Muscle layer of colon (tissue), 2 donors: ENCODE measurements at regions not wholly inside any gene's neighbourhood (a gene's known extent, or its start where the extent isn't known, plus 50 kb on each side); places are given as distances from the start of the nearest gene placed in this dataset.

Experiments
- H3K27ac ChIP-seq: one replicate; pipeline ENCODE4 v1.7.0; 2013; ENCODE audit warnings: low read depth, mild to moderate bottlenecking, low read length, moderate library complexity
- H3K27me3 ChIP-seq, 2 donors: one replicate each; pipeline ENCODE4 v1.7.0; 2013; ENCODE audit warnings: low read length in 2 of 2, mild to moderate bottlenecking in 2 of 2; ENCODE audit not compliant: insufficient read depth in 2 of 2, control insufficient read depth in 1 of 2
- H3K36me3 ChIP-seq: one replicate; pipeline ENCODE4 v1.7.0; 2013; ENCODE audit warnings: mild to moderate bottlenecking, low read length; ENCODE audit not compliant: insufficient read depth
- H3K4me1 ChIP-seq: one replicate; pipeline ENCODE4 v1.7.0; 2013; ENCODE audit warnings: mild to moderate bottlenecking, low read length; ENCODE audit not compliant: insufficient read depth
- H3K4me3 ChIP-seq, 2 donors: one replicate each; pipeline ENCODE4 v1.7.0; 2013; ENCODE audit warnings: low read length in 2 of 2, low read depth in 1 of 2, mild to moderate bottlenecking in 1 of 2, moderate library complexity in 1 of 2
- H3K9ac ChIP-seq: one replicate; pipeline ENCODE4 v1.7.0; 2013; ENCODE audit warnings: low read length
- H3K9me3 ChIP-seq: one replicate; pipeline ENCODE4 v1.7.0; 2013; ENCODE audit warnings: mild to moderate bottlenecking, low read length
- donor health status: abdominal sarcoma.
- donor health status: Adenocarcinoma of cecum.

DNA sequence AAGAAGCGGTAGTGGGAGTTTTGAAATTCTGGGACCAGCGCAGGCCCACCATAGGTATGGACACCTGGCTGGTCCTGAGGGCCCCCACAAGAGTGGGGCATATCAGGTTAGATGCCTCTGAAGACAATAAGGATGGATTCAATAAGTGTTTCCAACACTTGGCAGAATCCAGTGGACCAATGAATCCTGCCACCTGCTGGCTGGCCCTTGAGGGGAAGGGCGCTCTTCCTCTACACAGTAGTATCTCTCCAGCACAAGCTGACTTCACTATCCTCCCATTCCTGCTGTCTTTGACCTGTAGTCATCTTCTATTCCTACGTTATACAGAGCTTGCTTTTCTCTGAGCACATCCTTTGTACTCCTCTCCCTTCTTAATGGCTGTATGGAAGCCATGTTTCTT lies 199.7 kb upstream of the TSHZ3 start:
- Histone ChIP-seq H3K9me3 (no peaks in the 10 kb centered on the region), H3K4me3 (no peak overlapping the region), H3K9ac (no peak overlapping the region), H3K27me3 (no peaks in the 10 kb centered on the region), H3K27ac (no peak overlapping the region), H3K4me1 (no peaks in the 10 kb centered on the region), H3K36me3 (no peaks in the 10 kb centered on the region)

DNA sequence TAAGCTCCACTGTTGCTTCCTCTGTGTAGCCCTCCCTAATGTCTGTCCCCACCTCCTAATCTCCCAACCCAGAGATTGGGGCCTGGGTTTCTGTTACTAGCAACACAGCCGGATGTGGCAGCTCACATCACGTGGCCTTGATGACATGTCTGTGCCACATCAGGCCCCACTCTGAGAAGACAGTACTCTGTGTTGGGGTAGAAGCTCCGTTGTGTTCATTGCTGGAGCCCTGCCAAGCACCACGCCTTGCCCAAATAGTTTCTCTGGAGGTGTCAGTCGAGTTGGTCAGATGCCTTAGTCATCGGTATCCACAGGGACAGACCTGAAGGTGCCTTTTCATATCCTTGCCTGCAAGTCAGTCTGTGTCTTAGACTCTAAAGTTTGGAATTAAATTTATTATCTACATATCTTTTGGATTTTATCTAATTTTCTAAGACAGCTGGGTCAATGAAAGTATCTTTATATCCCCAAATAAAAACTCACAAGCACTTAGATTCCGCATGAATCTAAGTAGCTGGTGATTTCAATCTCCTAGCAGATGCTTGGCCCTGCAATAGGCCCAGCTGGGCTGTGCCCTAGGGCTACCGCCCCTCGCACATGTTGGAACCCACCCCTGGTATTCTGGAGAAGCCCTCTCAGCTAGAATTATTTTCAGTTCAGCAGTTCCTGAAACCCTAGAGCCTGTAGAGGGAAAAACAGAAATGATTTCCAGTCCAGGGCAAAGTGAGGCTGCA lies 204.0 kb upstream of the TSHZ3 start:
- Histone ChIP-seq H3K27me3 (no peaks in the 10 kb centered on the region), H3K4me1 (no peaks in the 10 kb centered on the region), H3K4me3 (no peak overlapping the region), H3K9ac (no peak overlapping the region), H3K9me3 (no peaks in the 10 kb centered on the region), H3K36me3 (no peaks in the 10 kb centered on the region), H3K27ac (no peak overlapping the region)

DNA sequence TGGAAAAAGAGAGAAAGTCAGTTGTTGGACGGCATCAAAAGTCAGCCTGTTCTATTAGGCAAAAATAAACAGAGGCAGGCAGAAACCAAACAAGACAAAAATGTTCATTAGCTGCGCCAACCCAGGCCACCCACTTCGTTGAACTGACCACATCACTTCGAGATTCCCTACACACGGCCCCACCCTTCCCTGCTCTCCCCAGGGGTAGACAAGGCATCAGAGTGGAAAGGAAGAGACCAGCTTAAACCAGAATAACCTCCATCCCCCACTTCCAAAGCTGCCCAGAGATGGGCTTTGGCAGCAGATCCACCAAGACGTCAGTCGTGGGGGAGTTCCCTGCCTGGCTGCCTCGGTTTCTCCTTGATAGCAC lies 204.6 kb upstream of the TSHZ3 start:
- Histone ChIP-seq H3K27ac (no peak overlapping the region), H3K4me3 (no peak overlapping the region)

DNA sequence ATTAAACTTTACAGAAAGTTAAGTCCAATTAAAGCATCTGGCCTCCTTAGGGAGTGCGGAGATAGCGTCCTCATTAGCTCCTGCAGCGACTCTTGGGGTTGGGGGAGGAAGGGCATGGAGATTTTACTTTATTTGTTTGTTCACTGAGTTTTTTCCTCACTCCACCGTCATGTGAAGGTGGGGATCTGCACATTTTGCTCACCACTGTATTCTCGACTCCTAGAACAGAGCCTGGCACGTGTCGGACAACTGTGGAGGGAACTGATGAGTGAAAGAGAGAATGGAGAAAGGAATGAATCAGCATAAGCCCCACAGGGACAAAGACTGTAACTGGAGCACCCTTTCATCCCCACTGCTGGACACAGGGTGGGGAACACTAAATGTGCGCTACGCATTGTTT lies 205.1 kb upstream of the TSHZ3 start:
- no peak overlapping the region for H3K9ac ChIP-seq
- H3K27ac ChIP-seq, result no peak overlapping the region
- no peaks in the 10 kb centered on the region for H3K4me1 ChIP-seq
- H3K27me3 ChIP-seq, result no peaks in the 10 kb centered on the region
- H3K36me3 ChIP-seq, result no peaks in the 10 kb centered on the region
- no peaks in the 10 kb centered on the region for H3K9me3 ChIP-seq
- no peak overlapping the region for H3K4me3 ChIP-seq

More for the DNA sequence above, 204.6 kb upstream of the TSHZ3 start:
- Histone ChIP-seq H3K9ac (no peak overlapping the region), H3K27me3 (no peaks in the 10 kb centered on the region), H3K9me3 (no peaks in the 10 kb centered on the region), H3K4me1 (no peaks in the 10 kb centered on the region), H3K36me3 (no peaks in the 10 kb centered on the region)

DNA sequence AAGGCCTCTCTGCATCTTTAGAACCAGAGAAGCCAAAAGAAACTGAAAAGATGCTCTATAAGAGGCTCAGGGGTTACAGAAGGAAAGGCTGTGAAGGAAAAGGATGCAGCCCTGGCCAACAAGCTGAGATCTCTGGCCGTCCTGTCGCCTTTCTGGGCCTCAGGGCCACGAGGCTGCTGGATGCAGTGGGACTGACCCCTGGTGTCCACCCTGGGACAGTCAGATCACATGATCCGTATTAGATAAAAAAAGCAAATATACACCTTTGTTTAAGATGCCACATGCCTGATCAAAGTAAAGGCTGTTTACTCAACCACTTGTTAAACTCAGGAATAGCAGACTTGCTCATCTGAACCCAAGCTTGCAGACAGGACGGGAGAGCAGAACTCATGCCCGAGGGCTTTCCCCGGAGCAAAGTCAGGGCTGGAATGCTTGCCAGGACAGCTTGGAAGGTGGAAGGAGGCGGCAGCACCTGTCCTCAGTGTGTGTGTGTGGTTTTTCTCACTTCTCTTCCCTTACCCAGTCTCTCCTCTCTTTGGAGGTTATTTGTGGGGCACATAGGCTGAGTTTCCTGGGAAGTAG lies 206.5 kb upstream of the TSHZ3 start:
- Histone ChIP-seq H3K4me3 (no peak overlapping the region), H3K9me3 (no peaks in the 10 kb centered on the region), H3K27me3 (no peaks in the 10 kb centered on the region), H3K4me1 (no peaks in the 10 kb centered on the region), H3K36me3 (no peaks in the 10 kb centered on the region), H3K9ac (no peak overlapping the region), H3K27ac (no peak overlapping the region)

DNA sequence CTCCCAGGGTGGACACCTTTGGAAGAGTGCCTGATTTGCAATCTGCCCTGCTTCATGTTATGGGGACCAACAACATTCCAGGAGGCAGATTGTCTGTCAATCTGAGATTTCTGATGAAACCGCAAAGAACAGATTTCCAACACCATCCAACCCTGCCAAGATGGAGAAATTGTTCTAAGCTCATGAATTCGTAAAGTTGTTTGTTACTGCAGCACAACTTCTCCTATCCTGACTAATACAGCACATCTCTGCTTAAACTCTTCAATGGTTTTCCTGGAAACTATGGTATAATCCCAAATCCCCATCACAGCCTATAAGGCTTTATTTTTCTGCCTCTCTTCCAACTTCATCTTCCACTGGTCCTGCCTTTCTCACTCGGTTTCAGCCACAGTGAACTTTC lies 210.3 kb upstream of the TSHZ3 start:
- peaks cover 9% of the 10 kb centered on the region for H3K4me1 ChIP-seq
- H3K36me3 ChIP-seq, result no peaks in the 10 kb centered on the region
- no peaks in the 10 kb centered on the region for H3K9me3 ChIP-seq
- no peak overlapping the region for H3K4me3 ChIP-seq
- H3K27me3 ChIP-seq, result no peaks in the 10 kb centered on the region
- H3K9ac ChIP-seq, result no peak overlapping the region
- H3K27ac ChIP-seq, result no peak overlapping the region

DNA sequence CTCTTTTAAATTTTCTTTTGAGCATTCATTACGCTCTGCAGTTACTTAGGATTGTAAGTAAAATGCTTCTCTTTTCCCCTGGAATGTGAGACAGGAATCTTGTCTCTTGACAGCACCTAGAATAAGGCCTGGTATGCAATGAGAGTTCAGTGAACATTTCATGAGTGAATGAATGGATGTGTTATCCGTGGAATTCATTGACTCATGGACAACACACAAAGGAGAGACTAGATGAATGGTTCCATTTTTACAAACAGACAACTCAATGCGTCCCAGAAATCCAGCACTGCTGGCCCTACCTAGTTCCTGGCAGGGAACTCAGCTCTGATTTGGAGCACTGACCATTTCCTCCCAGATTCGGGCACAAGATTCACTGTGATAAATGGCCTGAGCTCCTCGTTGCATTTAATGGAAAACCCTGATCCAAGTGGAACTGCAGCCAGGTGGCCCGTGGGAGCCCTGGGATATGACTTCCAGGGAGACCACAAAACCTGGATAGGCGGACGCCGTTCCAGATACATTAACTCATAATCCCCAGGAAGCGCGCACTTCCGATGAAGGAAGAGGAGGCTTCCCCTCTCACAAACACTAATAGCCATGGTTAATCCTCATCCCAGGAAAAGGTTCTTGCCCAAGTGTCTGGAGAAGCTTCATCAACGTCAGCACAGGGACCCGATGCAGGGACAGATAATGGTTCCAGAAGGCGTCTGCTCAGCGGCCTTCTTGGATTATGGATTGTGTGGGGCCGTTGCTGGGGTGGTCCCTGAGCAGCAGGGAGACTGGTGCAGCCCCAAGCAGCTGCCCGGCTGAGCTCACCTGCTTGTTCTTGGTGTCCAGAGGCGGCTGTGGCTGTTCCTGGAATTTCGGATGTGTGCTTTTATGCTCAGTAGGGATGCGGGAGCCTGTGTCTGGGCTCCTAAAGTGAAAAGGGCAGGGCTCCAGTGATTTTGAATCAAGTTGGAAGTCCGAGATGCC lies 211.1 kb upstream of the TSHZ3 start:
- Histone ChIP-seq H3K9ac (no peak overlapping the region), H3K4me3 (no peak overlapping the region), H3K27me3 (no peaks in the 10 kb centered on the region), H3K4me1 (peaks cover 9% of the 10 kb centered on the region), H3K36me3 (no peaks in the 10 kb centered on the region), H3K27ac (no peak overlapping the region), H3K9me3 (no peaks in the 10 kb centered on the region)

DNA sequence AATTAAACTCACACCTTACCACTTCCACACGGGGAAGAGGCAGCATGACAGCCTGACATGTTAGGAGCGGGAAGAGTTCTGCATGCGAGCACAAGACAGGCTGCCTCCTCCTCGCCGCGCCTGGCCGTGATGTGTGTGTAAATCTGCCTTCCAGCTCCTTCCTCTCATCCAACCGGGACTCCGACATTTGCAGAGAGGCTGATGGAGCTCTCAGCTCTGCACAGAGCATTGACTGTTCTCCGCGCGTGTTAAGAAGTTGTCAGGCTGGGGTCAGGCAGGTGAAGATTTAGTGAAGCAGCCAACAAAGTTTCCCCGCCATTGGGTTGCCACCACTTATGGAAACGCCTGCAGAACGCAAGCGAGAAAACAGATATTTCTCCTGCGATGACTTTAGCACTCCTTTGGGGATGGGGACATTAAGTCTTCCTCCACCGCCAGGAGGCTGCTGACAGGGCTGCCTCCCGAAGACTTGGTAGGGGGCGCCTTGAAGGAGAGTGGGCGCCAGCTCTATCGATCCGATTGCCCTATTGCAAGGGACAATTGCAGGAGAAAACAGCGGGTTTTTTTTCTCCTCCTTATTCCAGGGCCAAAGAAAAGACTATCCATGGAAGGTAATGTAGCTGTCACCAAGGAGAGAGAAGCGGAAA lies 213.9 kb upstream of the TSHZ3 start:
- Histone ChIP-seq H3K4me1 (peaks cover 9% of the 10 kb centered on the region), H3K27ac (no peak overlapping the region), H3K4me3 (peak overlapping the region in 1 of 2 donors; percentile 6), H3K9ac (no peak overlapping the region), H3K27me3 (no peaks in the 10 kb centered on the region), H3K9me3 (no peaks in the 10 kb centered on the region), H3K36me3 (no peaks in the 10 kb centered on the region)

DNA sequence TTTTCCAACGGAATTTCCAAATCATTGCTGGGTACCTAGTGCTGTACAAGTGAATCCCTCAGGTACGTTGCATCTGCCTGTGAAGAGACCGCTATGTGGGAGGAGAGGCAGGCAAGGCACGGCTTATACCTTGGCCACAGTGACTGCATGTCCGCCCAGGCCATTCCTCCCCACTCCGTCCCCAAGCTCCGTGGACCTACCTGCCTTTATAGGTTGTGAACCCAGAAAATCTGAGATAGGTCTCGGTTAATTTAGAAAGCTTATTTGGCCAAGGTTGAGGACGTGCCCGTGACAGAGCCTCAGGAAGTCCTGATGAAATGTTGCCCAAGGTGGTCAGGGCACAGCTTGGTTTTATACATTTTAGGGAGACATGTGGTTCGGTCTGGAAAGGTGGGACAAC lies 218.5 kb upstream of the TSHZ3 start:
- Histone ChIP-seq H3K4me3 (no peak overlapping the region), H3K36me3 (no peaks in the 10 kb centered on the region), H3K4me1 (peaks cover 9% of the 10 kb centered on the region), H3K27me3 (no peaks in the 10 kb centered on the region), H3K27ac (no peak overlapping the region), H3K9ac (no peak overlapping the region), H3K9me3 (no peaks in the 10 kb centered on the region)

DNA sequence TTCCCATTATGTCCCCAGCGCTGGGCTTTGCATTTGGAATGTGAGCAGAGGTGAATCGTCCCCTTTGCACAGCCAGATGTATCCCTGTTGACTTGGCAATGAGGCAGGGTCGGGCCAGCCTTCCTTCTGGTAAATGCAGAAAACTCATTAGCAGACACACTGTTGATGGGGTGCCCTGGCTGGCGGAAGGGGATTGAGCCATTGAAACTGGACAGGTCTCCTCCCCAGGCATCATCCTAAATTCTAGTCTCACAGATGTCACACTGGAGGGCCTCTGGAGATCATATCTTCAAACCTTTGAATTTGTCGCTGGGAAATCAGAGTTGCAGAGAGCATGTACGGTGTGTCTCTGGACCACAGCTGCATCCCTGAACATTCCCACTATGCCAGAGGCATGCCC lies 219.5 kb upstream of the TSHZ3 start:
- peaks cover 3% of the 10 kb centered on the region for H3K4me1 ChIP-seq
- H3K9me3 ChIP-seq, result no peaks in the 10 kb centered on the region
- H3K4me3 ChIP-seq, result no peak overlapping the region
- no peaks in the 10 kb centered on the region for H3K27me3 ChIP-seq
- no peak overlapping the region for H3K27ac ChIP-seq
- no peak overlapping the region for H3K9ac ChIP-seq
- no peaks in the 10 kb centered on the region for H3K36me3 ChIP-seq

DNA sequence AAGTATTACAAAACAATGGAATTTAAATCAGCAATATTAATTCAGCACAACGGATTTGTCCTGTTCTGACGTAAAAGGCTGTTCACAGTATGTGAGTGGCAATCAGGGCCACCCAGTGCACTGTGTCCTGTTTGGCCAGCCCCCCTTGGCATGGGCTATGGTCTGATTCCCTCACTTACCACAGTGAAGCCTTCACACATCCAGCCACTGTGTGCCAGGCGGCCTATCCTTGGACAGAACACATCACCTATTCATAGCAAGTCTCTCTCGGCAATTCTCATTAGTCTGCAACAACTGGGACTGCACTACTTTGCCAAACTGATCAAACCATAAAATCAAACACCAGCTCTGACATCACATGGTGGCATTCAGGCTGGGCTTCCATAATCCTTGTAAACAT lies 221.5 kb upstream of the TSHZ3 start:
- Histone ChIP-seq H3K9ac (no peak overlapping the region), H3K9me3 (no peaks in the 10 kb centered on the region), H3K4me3 (no peak overlapping the region), H3K36me3 (no peaks in the 10 kb centered on the region), H3K27ac (no peak overlapping the region), H3K4me1 (no peaks in the 10 kb centered on the region), H3K27me3 (no peaks in the 10 kb centered on the region)
